IMR-90 (cell line): ENCODE measurements at regions not wholly inside any gene's neighbourhood (a gene's known extent, or its start where the extent isn't known, plus 50 kb on each side); places are given as distances from the start of the nearest gene placed in this dataset.
"Not testable (repeated sequence)": the region's sequence is repeated elsewhere in the genome, so short reads cannot be mapped to it uniquely, and the experiment has no call there.

ENCODE experiments used
- ATAC-seq: fragments of 200-7000 bp; cut with Tn5 transposase; 2 replicates; pipeline ENCODE4 v1.9.1; 2020; ENCODE audit warnings: low read depth, mild to moderate bottlenecking, moderate library complexity
- BruUV-seq: library from RNA; stranded (reverse); fragments of 400-500 nt; replicated peaks from 2 replicates; lab custom pipeline; 2021; lab: Mats Ljungman, UMichigan
- CTCF ChIA-PET: fragments of 300-600 bp; formaldehyde crosslinking; extraction: SDS; loops from one replicate; lab custom pipeline; 2021; ENCODE audit warnings: antibody characterized with exemption; lab: Yijun Ruan, JAX
- POLR2A ChIA-PET: fragments of 300-600 bp; sonication (Branson Sonifier 250); formaldehyde crosslinking; loops from one replicate; lab custom pipeline; 2022; ENCODE audit warnings: antibody characterized with exemption; ENCODE audit not compliant: unreplicated experiment; lab: Charles Lee
- DNase-seq: peaks from one replicate; pipeline ENCODE4 v3.0.0; 2013
- H2AFZ ChIP-seq: replicated peaks from 2 replicates; pipeline ENCODE3; 2013; ENCODE audit warnings: low read length, mild to moderate bottlenecking; ENCODE audit not compliant: poor library complexity
- H2AK5ac ChIP-seq: 2 replicates; pipeline ENCODE4 v1.6.1; 2013; ENCODE audit warnings: low read depth, low read length, inconsistent platforms
- H2AK9ac ChIP-seq: replicated peaks from 2 replicates; pipeline ENCODE3; 2013; ENCODE audit warnings: mild to moderate bottlenecking, low read depth, low read length, moderate library complexity; ENCODE audit not compliant: poor library complexity
- H2BK120ac ChIP-seq: 2 replicates; pipeline ENCODE4 v1.6.1; 2013; ENCODE audit warnings: low read depth, low read length, inconsistent platforms
- H2BK15ac ChIP-seq: 3 replicates; pipeline ENCODE4 v1.6.1; 2013; ENCODE audit warnings: low read depth, low read length, inconsistent platforms
- H2BK20ac ChIP-seq: 2 replicates; pipeline ENCODE4 v1.6.1; 2013; ENCODE audit warnings: low read depth, mild to moderate bottlenecking, inconsistent platforms, low read length, moderate library complexity
- H2BK5ac ChIP-seq: 2 replicates; pipeline ENCODE4 v1.6.1; 2013; ENCODE audit warnings: mild to moderate bottlenecking, low read depth, low read length, inconsistent platforms; ENCODE audit not compliant: poor library complexity, severe bottlenecking
- H3K14ac ChIP-seq: replicated peaks from 2 replicates; pipeline ENCODE4 v1.6.1; 2013; ENCODE audit warnings: low read depth, low read length, inconsistent platforms
- H3K18ac ChIP-seq: 2 replicates; pipeline ENCODE4 v1.6.1; 2013; ENCODE audit warnings: low read depth, low read length, control low read depth
- H3K23ac ChIP-seq: 2 replicates; pipeline ENCODE4 v1.6.1; 2013; ENCODE audit warnings: low read depth, low read length, inconsistent platforms
- H3K27ac ChIP-seq: 2 replicates; pipeline ENCODE4 v1.5.1; 2013; ENCODE audit warnings: mild to moderate bottlenecking, control low read depth, low read length; ENCODE audit not compliant: insufficient read depth
- H3K27me3 ChIP-seq: 2 replicates; pipeline ENCODE4 v1.6.1; 2013; ENCODE audit warnings: low read length; ENCODE audit not compliant: control insufficient read depth, insufficient read depth
- H3K36me3 ChIP-seq: 2 replicates; pipeline ENCODE4 v1.6.1; 2013; ENCODE audit warnings: low read length, mixed read lengths; ENCODE audit not compliant: control insufficient read depth, insufficient read depth
- H3K4ac ChIP-seq: 2 replicates; pipeline ENCODE4 v1.6.1; 2013; ENCODE audit warnings: low read depth, low read length, inconsistent platforms
- H3K4me1 ChIP-seq: 2 replicates; pipeline ENCODE4 v1.6.1; 2013; ENCODE audit warnings: low read length, mixed read lengths; ENCODE audit not compliant: control insufficient read depth, insufficient read depth
- H3K4me2 ChIP-seq: 2 replicates; pipeline ENCODE4 v1.6.1; 2013; ENCODE audit warnings: low read depth, mild to moderate bottlenecking, control low read depth, low read length, moderate library complexity
- H3K4me3 ChIP-seq: 2 replicates; pipeline ENCODE4 v1.5.1; 2013; ENCODE audit warnings: low read depth, mild to moderate bottlenecking, control low read depth, low read length, moderate library complexity; ENCODE audit not compliant: insufficient read depth
- H3K56ac ChIP-seq: 2 replicates; pipeline ENCODE4 v1.6.1; 2013; ENCODE audit warnings: low read length, inconsistent platforms; ENCODE audit not compliant: insufficient read depth; ENCODE audit errors: extremely low read depth
- H3K79me1 ChIP-seq, 2 experiments: 2 replicates each; pipeline ENCODE4 v1.6.1; 2013; ENCODE audit warnings: low read length in 2 of 2, inconsistent platforms in 1 of 2, low read depth in 1 of 2
- H3K9ac ChIP-seq: 2 replicates; pipeline ENCODE4 v1.6.1; 2013; ENCODE audit warnings: low read depth, low read length, control low read depth
- H3K9me1 ChIP-seq: 2 replicates; pipeline ENCODE4 v1.6.1; 2013; ENCODE audit warnings: low read length, inconsistent platforms; ENCODE audit not compliant: insufficient read depth
- H3K9me3 ChIP-seq: 2 replicates; pipeline ENCODE4 v1.6.1; 2013; ENCODE audit warnings: low read length; ENCODE audit not compliant: control insufficient read depth, insufficient read depth
- H4K20me1 ChIP-seq: 2 replicates; pipeline ENCODE4 v1.6.1; 2013; ENCODE audit warnings: low read length, inconsistent platforms; ENCODE audit not compliant: insufficient read depth
- H4K5ac ChIP-seq: 2 replicates; pipeline ENCODE4 v1.6.1; 2013; ENCODE audit warnings: mild to moderate bottlenecking, low read depth, low read length, control low read depth
- H4K8ac ChIP-seq, 2 experiments: 2 replicates each; pipeline ENCODE4 v1.6.1; 2013; ENCODE audit warnings: low read depth in 2 of 2, low read length in 2 of 2, control low read depth in 1 of 2, inconsistent platforms in 1 of 2
- H4K91ac ChIP-seq: 2 replicates; pipeline ENCODE4 v1.6.1; 2013; ENCODE audit warnings: low read depth, low read length, inconsistent platforms; ENCODE audit not compliant: insufficient read depth
- WGBS, 2 experiments: methylation state at CpG; one replicate each; pipeline versions ENCODE4 v1.1.5 to v1.1.7; 2013; ENCODE audit warnings: missing lambda C conversion rate in 2 of 2; ENCODE audit not compliant: insufficient read length in 1 of 2; ENCODE audit errors: extremely low coverage in 2 of 2; 5-methylcytosine and 5-hydroxymethylcytosine counted together
- dilution Hi-C: fragments of 300-500 bp; cut with HindIII; formaldehyde crosslinking; loops from one replicate; pipeline ENCODE4 v1.14.3; 2018; ENCODE audit warnings: low sequenced_read_pairs; ENCODE audit not compliant: unreplicated experiment
- in situ Hi-C: fragments of 300-500 bp; cut with MboI; formaldehyde crosslinking; loops from 3 replicates; pipeline ENCODE4 v1.14.3; 2019; ENCODE audit warnings: low sequenced_read_pairs, inconsistent platforms, mixed read lengths
- intact Hi-C: fragments of 100-400 bp; cut with micrococcal nuclease; formaldehyde crosslinking; loops from 2 replicates; pipeline ENCODE4 v1.10.0; 2022

DNA sequence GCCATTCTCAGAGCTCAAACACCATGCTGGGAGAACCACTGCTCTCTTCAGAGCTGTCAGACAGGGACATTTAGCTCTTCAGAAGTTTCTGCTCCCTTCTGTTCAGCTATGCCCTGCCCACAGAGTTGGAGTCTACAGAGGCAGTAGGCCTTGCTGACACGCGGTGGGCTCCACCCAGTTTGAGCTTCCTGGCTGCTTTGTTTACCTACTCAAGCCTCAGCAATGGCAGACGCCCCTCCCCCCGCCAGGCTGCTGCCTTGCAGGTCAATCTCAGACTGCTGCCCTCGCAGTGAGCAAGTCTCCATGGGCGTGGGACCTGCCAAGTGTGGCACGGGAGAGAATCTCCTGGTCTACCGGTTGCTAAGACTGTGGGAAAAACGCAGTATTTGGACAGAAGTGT lies 93.8 kb upstream of the ZC3H12A start:
- H3K9ac ChIP-seq, H3K9me3 ChIP-seq, ATAC-seq, H3K18ac ChIP-seq, intact Hi-C loops, H2BK20ac ChIP-seq, H4K8ac ChIP-seq, H3K79me1 ChIP-seq, H3K4ac ChIP-seq, H3K4me1 ChIP-seq, H3K27ac ChIP-seq, H2BK120ac ChIP-seq, H2BK5ac ChIP-seq, dilution Hi-C loops, DNase-seq, H4K5ac ChIP-seq, H2AK9ac ChIP-seq, CTCF ChIA-PET, H3K14ac ChIP-seq, H2AFZ ChIP-seq, H3K56ac ChIP-seq, H3K23ac ChIP-seq, H3K36me3 ChIP-seq, POLR2A ChIA-PET, H2AK5ac ChIP-seq, BruUV-seq, H4K20me1 ChIP-seq, H2BK15ac ChIP-seq, H3K4me3 ChIP-seq, H3K4me2 ChIP-seq, H4K91ac ChIP-seq, H3K9me1 ChIP-seq, in situ Hi-C loops, H3K27me3 ChIP-seq: not testable (repeated sequence)
- WGBS, 2 experiments = 30% methylated on average over 2 of the region's 9 CpGs; no CpG with 5 or more reads in 1 of the 2 experiments
